Vagina (tissue), 2 donors: ENCODE measurements at regions not wholly inside any gene's neighbourhood (a gene's known extent, or its start where the extent isn't known, plus 50 kb on each side); places are given as distances from the start of the nearest gene placed in this dataset.
"Not testable (repeated sequence)": the region's sequence is repeated elsewhere in the genome, so short reads cannot be mapped to it uniquely, and the experiment has no call there.

Source experiments
- DNase-seq, 2 donors: peaks; one replicate each; pipeline ENCODE4 v3.0.0-alpha.2; 2017; ENCODE audit errors: extremely low spot score in 2 of 2
- H3K27ac ChIP-seq: fragments of 200-600 bp; sonication (generic); one replicate; pipeline ENCODE4 v1.5.1; 2019
- H3K27me3 ChIP-seq: fragments of 200-600 bp; sonication (generic); one replicate; pipeline ENCODE4 v1.5.1; 2019
- H3K36me3 ChIP-seq, 2 donors: fragments of 200-600 bp; sonication (generic); one replicate each; pipeline ENCODE4 v1.5.1; 2017 to 2019
- H3K4me1 ChIP-seq: fragments of 200-600 bp; sonication (generic); one replicate; pipeline ENCODE4 v1.5.1; 2019
- H3K4me3 ChIP-seq, 2 donors: fragments of 200-600 bp; sonication (generic); 1 replicate in 1 of 2; 2 replicates in 1 of 2; pipeline ENCODE4 v1.5.1; 2016 to 2019
- H3K9me3 ChIP-seq: fragments of 200-600 bp; sonication (generic); one replicate; pipeline ENCODE4 v1.5.1; 2019
- POLR2A ChIP-seq, 2 donors: fragments of 450-650 bp; IDR thresholded peaks; one replicate each; pipeline ENCODE4 v1.6.1; 2017; ENCODE audit warnings: antibody characterized with exemption in 2 of 2, mild to moderate bottlenecking in 2 of 2, moderate library complexity in 2 of 2
- POLR2AphosphoS5 ChIP-seq, 2 donors: sonication (generic); formaldehyde crosslinking; IDR thresholded peaks; one replicate each; pipeline ENCODE4 v1.9.0; 2017; ENCODE audit warnings: antibody characterized with exemption in 2 of 2, mild to moderate bottlenecking in 2 of 2, low read depth in 1 of 2; ENCODE audit not compliant: insufficient read depth in 1 of 2
- intact Hi-C: fragments of 100-400 bp; cut with DNase I; formaldehyde crosslinking; loops from one replicate; pipeline ENCODE4 v1.15.1; 2023
- TF ChIP-seq, protein P1 (sequence below), 3 experiments: fragments of 450-650 bp in 2 of 3; fragments of 200-600 bp in 1 of 3; sonication (generic) in 1 of 3; IDR thresholded peaks; one replicate each; pipeline ENCODE4 v1.5.1; 2017 to 2019; ENCODE audit warnings: antibody characterized with exemption in 3 of 3, mild to moderate bottlenecking in 2 of 3, moderate library complexity in 2 of 3

DNA sequence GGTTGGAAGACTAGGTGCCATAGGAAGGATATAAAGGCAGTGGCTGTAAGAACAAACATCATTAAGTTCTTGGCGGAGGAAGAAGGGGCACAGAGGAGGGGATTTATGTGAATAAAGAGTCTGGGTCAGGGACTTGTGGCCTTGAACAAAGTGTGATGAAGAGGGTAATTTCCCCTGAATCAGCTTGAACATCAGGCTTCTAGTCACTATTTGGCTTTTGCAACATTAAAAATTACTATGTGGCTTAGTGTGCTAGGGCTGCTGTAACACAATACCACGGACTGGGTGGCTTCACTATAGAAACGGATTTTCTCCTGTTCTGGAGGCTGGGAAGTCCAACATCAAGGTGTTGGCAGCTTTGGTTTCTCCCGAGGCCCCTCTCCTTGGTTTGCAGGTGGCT, 70.5 kb upstream of the CNIH3 start:
- Histone ChIP-seq H3K9me3 (no peaks in the 10 kb centered on the region), H3K4me1 (peaks cover 5% of the 10 kb centered on the region), H3K4me3 (no peak overlapping the region), H3K27me3 (no peaks in the 10 kb centered on the region), H3K27ac (no peak overlapping the region), H3K36me3 (no peaks in the 10 kb centered on the region)
- intact Hi-C loops: no loop called here
- DNase-seq: no peak
- TF ChIP-seq POLR2A (IDR thresholded peaks at IDR 0.05) (no peak), POLR2AphosphoS5 (IDR thresholded peaks at IDR 0.05; ENCODE audit: insufficient read depth in 1 of 2, low read depth in 1 of 2) (no peak)
- TF ChIP-seq, protein P1, sequence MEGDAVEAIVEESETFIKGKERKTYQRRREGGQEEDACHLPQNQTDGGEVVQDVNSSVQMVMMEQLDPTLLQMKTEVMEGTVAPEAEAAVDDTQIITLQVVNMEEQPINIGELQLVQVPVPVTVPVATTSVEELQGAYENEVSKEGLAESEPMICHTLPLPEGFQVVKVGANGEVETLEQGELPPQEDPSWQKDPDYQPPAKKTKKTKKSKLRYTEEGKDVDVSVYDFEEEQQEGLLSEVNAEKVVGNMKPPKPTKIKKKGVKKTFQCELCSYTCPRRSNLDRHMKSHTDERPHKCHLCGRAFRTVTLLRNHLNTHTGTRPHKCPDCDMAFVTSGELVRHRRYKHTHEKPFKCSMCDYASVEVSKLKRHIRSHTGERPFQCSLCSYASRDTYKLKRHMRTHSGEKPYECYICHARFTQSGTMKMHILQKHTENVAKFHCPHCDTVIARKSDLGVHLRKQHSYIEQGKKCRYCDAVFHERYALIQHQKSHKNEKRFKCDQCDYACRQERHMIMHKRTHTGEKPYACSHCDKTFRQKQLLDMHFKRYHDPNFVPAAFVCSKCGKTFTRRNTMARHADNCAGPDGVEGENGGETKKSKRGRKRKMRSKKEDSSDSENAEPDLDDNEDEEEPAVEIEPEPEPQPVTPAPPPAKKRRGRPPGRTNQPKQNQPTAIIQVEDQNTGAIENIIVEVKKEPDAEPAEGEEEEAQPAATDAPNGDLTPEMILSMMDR (IDR thresholded peaks at IDR 0.05): no peak

DNA sequence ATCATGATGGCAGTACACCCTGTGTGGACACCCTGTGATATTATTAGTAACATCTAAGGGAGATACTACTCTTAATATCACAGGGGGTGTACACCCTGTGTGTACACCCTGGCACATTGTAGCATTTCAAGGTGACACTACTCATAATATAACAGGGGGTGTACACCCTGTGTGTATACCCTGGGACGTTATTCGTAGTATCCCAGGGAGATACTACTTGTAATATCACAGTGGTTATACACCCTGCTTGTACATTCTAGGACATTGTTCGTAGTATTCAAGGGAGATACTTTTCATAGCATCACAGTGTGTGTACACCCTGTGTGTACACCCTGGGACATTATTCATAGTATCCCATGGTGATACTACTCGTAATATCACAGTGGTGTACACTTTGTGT, 67.4 kb upstream of the CNIH3 start:
- Histone ChIP-seq H3K36me3 (no peaks in the 10 kb centered on the region), H3K4me1 (peaks cover 13% of the 10 kb centered on the region), H3K4me3 (no peak overlapping the region), H3K27ac (no peak overlapping the region), H3K9me3 (no peaks in the 10 kb centered on the region), H3K27me3 (no peaks in the 10 kb centered on the region)
- TF ChIP-seq POLR2A (IDR thresholded peaks at IDR 0.05) (no peak), POLR2AphosphoS5 (IDR thresholded peaks at IDR 0.05; ENCODE audit: insufficient read depth in 1 of 2, low read depth in 1 of 2) (no peak)
- TF ChIP-seq, protein P1 (IDR thresholded peaks at IDR 0.05): no peak
- DNase-seq: no peak
- intact Hi-C loops: no loop called here

- H3K9me3 ChIP-seq, H3K36me3 ChIP-seq, H3K27ac ChIP-seq, H3K27me3 ChIP-seq, H3K4me3 ChIP-seq, intact Hi-C loops, DNase-seq: not testable (repeated sequence)
- H3K4me1 ChIP-seq: peaks cover 12% of the 10 kb centered on the region
Measured at GRCh38 chr1:224551189-224551588, 64.9 kb upstream of the CNIH3 start.

GRCh38 chr1:224554056-224554455, 62.1 kb upstream of the CNIH3 start:
- Histone ChIP-seq H3K4me3 (no peak overlapping the region), H3K27me3 (no peaks in the 10 kb centered on the region), H3K27ac (no peak overlapping the region), H3K9me3 (no peaks in the 10 kb centered on the region), H3K36me3 (no peaks in the 10 kb centered on the region), H3K4me1 (peaks cover 12% of the 10 kb centered on the region)
- DNase-seq: no peak
- no peak for TF ChIP-seq POLR2A (IDR thresholded peaks at IDR 0.05)
- intact Hi-C loops: no loop called here

- Histone ChIP-seq H3K9me3 (no peaks in the 10 kb centered on the region), H3K4me1 (peaks cover 12% of the 10 kb centered on the region), H3K27ac (no peak overlapping the region), H3K27me3 (no peaks in the 10 kb centered on the region), H3K36me3 (no peaks in the 10 kb centered on the region), H3K4me3 (no peak overlapping the region)
- intact Hi-C loops: no loop called here
- no peak for TF ChIP-seq POLR2AphosphoS5 (IDR thresholded peaks at IDR 0.05; ENCODE audit: insufficient read depth in 1 of 2, low read depth in 1 of 2)
- TF ChIP-seq POLR2A (IDR thresholded peaks at IDR 0.05): no peak
- TF ChIP-seq, protein P1 (IDR thresholded peaks at IDR 0.05): no peak
- DNase-seq: no peak
Measured at GRCh38 chr1:224554620-224555259, 61.4 kb upstream of the CNIH3 start.

DNA sequence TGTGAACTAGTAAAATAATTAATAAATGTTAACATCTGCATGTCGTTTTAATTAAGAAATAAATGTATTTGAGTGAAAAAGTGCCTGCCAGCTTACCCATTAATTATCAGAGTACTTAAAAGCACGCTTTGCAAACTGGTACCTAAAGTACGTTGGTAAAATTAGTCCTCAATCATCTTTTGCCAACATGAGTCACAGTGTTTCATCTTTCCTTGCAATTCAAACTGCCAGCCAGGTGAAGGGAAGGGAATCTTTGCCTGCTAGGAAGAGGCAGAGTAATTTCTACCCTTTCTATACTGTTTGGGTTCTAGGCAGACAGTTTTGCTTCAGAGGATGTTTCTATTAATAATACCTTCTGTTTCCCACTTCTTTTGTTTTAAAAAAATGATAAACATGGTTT, 57.2 kb upstream of the CNIH3 start:
- no peak overlapping the region for H3K27ac ChIP-seq
- H3K9me3 ChIP-seq: no peaks in the 10 kb centered on the region
- no peak for TF ChIP-seq POLR2AphosphoS5 (IDR thresholded peaks at IDR 0.05; ENCODE audit: insufficient read depth in 1 of 2, low read depth in 1 of 2)
- no peak for TF ChIP-seq POLR2A (IDR thresholded peaks at IDR 0.05)
- TF ChIP-seq, protein P1 (IDR thresholded peaks at IDR 0.05): no peak
- peaks cover 3% of the 10 kb centered on the region for H3K4me1 ChIP-seq
- no peak for DNase-seq
- intact Hi-C loops: no loop called here
- no peaks in the 10 kb centered on the region for H3K27me3 ChIP-seq
- no peak overlapping the region for H3K4me3 ChIP-seq
- H3K36me3 ChIP-seq: no peaks in the 10 kb centered on the region
